ENCODE measurements at regions not wholly inside any gene's neighbourhood (a gene's known extent, or its start where the extent isn't known, plus 50 kb on each side); places are given as distances from the start of the nearest gene placed in this dataset.

DNA sequence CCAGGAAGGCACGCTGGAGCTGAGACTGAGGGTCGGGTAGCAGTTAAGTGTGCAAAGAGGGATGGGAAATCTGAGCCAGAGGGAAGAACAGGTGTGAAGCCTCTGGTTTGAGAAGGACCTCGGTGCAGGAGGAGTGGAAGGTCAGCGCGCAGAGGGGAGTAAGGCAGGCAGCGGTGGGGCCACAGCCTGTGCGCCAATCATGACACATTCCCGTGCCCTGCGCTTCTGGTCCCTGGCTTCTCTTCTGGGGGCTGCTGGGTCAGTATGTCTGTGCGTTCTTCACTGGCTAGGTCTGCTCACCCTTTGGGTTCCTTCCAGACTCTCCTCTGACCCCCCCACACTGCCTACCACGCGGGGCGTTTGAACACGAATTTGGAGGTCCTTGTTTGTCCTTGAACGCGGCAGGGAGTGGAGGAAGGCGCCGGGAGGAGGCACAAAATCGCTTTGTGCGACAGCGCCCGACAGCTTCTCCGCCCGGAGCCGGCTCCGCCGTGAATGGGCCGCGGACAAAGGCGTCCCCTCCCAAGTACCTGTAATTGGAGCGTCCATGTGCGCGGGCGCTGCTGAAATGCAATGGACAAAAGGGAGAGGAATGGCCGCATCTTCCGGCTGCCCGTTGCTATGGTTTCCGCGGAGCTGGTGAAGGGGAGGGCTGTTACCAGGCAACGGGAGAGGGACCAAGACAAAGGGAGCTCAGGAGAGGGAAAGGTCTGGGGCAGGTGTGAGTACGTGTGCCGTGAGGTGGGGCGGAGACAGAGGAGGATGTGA lies 207.2 kb upstream of the SRRM4 start:
- FAIRE-seq: no peak

DNA sequence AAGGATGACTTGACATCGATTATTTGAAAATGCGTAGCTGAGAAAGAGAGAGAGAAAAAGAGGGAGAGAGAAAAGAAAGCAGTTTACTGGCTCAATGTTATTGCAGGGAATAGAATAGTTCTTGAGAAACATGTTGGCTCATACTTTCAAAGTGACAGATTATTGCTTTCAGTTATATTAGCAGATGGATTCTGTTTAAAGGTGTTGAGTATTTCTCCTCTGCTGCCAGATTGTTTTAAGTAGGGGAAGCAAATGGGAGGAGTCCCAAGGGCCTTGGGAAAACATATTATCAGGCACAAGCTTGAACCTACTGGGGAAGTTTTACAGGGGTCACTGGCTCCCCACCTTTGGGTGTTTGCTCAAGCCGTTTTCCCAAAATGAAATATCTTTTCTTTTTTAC lies 203.8 kb upstream of the SRRM4 start:
- no peak for FAIRE-seq

- no peak for FAIRE-seq
These were observed 203.3 kb upstream of the SRRM4 start for GRCh38 chr12:118778077-118778476.

- FAIRE-seq: no peak
These were observed 200.4 kb upstream of the SRRM4 start for GRCh38 chr12:118780939-118781338.

- no peak for FAIRE-seq
These were observed 199.6 kb upstream of the SRRM4 start for GRCh38 chr12:118781692-118782091.

DNA sequence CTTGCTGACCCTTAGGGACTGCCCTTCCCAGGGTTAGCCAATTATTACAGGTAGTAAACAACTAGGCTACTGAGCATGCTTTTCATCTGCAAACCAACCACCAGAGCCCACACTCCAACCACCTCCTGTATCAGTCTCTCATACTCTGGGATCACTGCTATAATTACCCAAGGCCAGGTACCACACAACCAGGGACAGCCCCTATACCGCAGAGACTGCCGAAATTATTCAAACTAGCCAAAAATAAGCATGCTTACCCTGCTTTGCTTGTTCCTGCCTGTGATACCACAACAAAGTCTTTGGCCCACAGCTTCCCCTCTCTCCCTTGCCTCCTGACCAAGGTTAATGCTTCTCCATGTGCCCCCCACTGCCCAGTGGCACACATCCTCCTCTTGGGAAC lies 197.6 kb upstream of the SRRM4 start:
- no peak for FAIRE-seq

- no peak for FAIRE-seq
These were observed 190.8 kb upstream of the SRRM4 start for GRCh38 chr12:118790578-118790977.

DNA sequence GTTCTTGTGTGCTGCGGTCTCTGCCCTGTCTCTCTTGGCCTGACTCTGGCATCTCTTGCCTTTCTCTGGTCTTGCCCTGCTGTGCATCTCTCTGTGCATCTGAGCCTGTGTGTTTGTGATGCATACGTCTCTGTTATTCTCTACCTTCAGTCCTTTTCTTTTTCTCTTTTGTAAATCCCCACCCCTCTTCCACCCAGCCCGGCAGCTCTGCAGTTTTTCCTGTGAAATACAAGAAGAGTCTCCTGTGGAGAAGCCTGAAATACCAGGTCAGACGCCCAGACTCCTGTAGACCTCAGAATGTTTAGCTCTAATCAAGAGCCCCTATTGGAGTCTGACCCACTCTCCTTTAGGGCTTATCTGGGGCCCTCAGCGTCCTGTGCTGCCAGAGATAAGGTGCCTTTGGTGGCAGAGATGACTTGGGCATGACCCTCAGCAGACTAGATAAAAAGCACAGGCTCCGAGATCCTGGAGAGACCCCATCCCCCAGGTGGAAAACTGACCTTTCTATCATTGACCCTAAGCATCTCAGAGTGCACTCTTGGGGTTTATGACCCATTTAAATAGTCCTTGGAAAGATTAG lies 167.5 kb upstream of the SRRM4 start:
- FAIRE-seq: no peak

GRCh38 chr12:118816296-118816695 lies 165.0 kb upstream of the SRRM4 start:
- no peak for FAIRE-seq

DNA sequence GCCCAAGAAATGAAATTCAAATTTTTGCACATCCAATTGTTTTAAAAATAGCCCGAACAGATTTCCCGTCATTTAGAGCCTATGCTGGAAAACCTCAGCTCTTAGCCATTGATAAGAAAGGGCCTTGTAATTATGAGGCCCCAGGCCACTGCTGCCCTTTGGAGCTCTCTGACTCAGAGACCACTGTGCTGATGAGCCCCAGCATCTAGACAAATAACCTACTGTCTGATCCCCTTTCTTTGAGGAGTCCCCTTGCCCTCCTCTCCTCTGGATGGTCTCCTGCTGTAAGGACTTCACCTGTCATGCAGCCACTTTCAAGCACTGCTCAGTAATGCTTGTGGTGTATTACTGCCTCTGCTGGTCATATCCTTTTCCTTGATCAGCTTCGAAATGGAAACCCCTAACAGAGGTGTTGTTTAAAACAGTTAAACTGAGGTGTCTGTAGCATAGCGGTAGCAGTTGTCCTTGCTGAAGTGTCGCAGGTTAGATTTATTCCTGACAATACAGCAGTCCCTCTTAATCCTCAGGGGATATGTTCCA lies 159.9 kb upstream of the SRRM4 start:
- no peak for FAIRE-seq

GRCh38 chr12:118822512-118822911 lies 158.8 kb upstream of the SRRM4 start:
- FAIRE-seq: no peak

- no peak for FAIRE-seq
These were observed 154.3 kb upstream of the SRRM4 start for GRCh38 chr12:118827047-118827446.

GRCh38 chr12:118827606-118828005 lies 153.7 kb upstream of the SRRM4 start:
- FAIRE-seq: no peak

DNA sequence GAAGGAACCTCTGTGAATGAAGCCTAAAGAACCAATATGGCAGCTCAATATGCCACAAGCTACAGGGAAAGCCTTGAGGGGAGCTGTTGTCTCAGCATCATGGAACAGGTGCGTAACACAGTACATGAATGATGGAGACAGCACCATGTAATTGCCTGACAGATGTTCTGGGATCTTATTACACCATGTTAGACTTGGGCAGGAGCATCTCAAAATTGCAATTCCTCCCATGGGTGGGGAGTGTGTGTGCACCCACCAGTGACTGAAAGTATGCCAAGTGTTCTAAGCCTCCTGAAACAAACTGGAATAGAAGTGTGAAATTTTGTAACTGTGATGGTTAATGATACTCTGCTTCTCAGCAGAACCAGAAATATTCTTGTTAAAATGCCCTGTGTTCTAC lies 151.0 kb upstream of the SRRM4 start:
- no peak for FAIRE-seq

- FAIRE-seq: no peak
These were observed 145.4 kb upstream of the SRRM4 start for GRCh38 chr12:118835926-118836325.

- no peak for FAIRE-seq
These were observed 140.9 kb upstream of the SRRM4 start for GRCh38 chr12:118840399-118840798.

DNA sequence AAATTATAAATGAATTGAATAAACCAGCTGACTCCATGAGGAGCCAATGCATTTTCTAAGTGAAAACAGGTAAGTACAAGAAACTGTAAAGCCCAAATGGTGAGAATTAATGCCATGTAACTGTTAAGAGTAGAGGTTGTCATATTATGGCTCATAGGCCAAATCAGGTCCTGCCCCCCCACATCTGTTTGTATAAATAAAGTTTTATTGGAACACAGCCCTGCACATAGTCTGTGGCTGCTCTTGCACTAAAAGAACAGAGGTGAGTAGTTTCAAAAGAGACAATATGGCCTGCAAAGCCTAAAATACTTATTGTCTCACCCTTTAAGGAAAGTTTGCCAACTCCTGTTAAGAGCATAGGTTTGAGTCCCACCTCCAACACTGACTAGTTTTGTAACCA lies 140.5 kb upstream of the SRRM4 start:
- FAIRE-seq: no peak

DNA sequence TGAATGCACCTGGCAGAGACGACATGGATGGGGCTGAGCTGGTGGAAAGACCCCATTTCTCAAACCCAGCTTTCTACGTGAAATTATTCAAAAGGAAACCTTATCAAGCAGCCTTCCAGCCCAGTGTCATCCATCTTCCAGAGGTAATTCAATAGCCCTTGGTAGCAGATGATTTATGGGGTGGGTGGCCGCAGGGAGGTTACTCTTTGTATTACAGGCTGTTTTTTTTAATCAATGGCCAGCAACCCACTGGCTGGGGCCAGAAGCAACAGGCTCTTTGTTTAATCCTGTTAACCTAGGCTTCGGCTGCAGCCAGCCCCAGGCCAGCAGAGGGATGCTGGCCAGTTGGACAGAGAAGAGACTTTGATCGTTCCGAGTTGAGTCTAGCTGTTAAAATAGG lies 139.8 kb upstream of the SRRM4 start:
- no peak for FAIRE-seq

DNA sequence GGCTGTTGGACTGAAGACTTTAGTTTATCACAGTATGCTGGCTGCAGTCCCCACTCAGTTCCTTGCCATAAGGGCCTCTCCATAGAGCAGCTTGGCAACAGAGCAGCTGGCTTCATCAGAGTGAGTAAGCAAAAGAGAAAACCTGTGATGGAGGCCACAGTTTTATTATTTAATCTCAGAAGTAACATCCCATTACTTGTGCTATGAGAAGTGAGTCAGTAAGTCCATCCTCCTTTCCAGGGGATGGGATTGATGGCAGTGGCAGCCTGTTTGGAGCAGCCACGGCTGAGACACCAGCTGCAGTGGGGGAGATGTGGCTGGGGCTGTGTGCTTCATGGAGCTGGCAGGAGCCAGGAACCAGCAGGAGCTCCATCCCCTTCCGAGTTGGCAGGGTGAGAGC lies 138.5 kb upstream of the SRRM4 start:
- no peak for FAIRE-seq

- FAIRE-seq: no peak
These were observed 134.9 kb upstream of the SRRM4 start for GRCh38 chr12:118846416-118846815.

- FAIRE-seq: no peak
These were observed 131.0 kb upstream of the SRRM4 start for GRCh38 chr12:118850244-118850825.

DNA sequence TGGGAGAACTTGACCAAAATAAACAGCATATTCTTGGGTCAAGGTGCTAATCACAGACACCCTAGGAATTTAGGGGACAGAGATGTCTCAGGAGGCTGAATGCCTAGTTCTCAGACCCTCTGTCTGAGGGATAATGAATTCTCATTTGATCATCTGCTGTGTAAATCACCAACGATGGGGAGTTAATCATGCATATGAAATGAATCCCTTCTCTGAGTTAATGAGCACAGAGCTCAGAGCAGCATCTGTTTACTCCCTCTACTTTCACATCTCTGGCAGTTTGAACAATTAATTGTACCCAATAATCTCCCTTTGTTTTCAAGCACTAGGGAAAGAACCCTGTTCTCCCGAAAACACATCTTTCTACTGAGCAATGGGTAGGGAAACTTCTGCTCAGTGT lies 129.4 kb upstream of the SRRM4 start:
- FAIRE-seq: no peak

- no peak for FAIRE-seq
These were observed 127.7 kb upstream of the SRRM4 start for GRCh38 chr12:118853634-118854033.

GRCh38 chr12:118855858-118856257 lies 125.5 kb upstream of the SRRM4 start:
- no peak for FAIRE-seq
